Smooth muscle cell of the brain vasculature (primary cell): ENCODE measurements at regions not wholly inside any gene's neighbourhood (a gene's known extent, or its start where the extent isn't known, plus 50 kb on each side); places are given as distances from the start of the nearest gene placed in this dataset.
"Not testable (repeated sequence)": the region's sequence is repeated elsewhere in the genome, so short reads cannot be mapped to it uniquely, and the experiment has no call there.

Experiments used
- DNase-seq: peaks from one replicate; pipeline ENCODE4 v3.0.0-alpha.2; 2012; ENCODE audit warnings: low read depth, low spot score

- DNase-seq, result no peak
Measured at GRCh38 chr7:152594801-152595200, 81.1 kb downstream of the XRCC2 start.

DNA sequence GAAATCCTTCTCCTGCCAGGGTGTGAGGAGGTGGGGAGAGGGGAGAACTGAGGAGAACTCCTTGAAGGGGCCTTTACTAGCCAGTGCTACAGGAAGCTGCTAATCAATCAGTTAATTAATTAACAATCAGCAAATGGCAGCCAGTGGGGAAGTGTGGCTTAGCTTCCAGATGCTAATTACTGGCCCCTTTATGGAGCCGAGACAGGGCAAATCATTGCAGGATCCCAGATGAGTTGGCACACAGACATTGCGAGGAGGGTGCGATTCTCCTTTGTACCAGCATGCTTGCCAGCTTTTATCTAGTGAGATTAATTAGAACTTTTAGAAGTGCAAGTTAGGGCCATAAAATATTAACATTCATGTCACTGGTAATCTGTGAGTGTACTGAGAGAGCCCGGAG is 84.0 kb downstream of the XRCC2 start:
- DNase-seq, result no peak

GRCh38 chr7:152590481-152590880 is 85.5 kb downstream of the XRCC2 start:
- DNase-seq, result no peak

GRCh38 chr7:152589821-152590220 is 86.1 kb downstream of the XRCC2 start:
- not testable (repeated sequence) for DNase-seq

DNA sequence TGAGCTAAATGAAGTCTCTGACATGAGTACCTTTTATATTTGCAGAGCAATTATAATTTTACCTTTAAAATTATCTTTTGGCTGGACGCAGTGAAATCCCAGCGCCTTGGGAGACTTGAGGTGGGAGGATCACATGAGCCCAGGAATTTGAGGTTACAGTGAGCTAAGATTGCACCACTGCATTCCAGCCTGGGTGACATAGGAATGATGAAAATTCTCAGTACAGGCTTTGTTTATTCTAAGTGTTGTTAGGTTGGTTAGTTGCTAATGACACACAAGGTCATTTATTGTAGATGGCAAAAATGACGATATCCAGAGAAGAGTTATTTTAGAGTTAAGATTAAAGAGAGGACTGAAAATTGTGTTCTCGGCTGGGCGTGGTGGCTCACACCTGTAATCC is 87.6 kb downstream of the XRCC2 start:
- no peak for DNase-seq

GRCh38 chr7:152587366-152587765 is 88.6 kb downstream of the XRCC2 start:
- DNase-seq, result no peak

- no peak for DNase-seq
Measured at GRCh38 chr7:152583006-152583405, 92.9 kb downstream of the XRCC2 start.

- DNase-seq, result no peak
Measured at GRCh38 chr7:152579070-152579469, 96.9 kb downstream of the XRCC2 start.

DNA sequence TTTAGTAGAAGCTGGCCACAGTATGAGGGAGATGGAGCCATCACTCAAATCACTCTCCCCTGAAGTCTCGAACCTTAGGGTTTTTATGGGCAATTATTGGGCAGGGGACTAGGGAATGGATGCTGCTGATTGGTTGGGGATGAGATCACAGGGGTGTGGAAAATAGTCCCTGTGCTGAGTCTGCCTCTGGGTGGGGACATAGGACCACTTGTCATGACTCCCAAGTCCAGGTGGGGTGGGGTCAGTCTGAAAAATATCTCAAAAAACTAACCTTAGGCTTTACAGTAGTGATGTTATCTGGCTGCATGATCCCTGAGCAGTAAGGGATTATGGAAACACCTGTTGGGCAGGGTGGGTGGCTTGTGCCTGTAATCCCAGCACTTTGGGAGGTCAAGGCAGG is 98.6 kb downstream of the XRCC2 start:
- DNase-seq, result no peak

- no peak for DNase-seq
Measured at GRCh38 chr7:152574892-152575548, 100.9 kb downstream of the XRCC2 start.

DNA sequence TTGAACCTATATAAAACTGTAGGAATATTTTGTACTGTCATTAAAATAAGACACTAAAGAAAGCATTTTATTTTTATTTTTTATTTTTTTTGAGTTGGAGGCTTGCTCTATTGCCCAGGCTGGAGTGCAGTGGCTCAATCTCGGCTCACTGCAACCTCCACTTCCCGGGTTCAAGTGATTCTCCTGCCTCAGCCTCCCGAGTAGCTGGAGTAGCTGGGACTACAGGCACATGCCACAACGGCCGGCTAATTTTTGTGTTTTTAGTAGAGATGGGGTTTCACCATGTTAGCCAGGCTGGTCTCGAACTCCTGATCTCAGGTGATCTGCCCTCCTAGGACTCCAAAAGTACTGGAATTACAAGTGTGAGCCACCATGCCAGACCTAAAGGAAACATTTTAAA is 102.8 kb downstream of the XRCC2 start:
- not testable (repeated sequence) for DNase-seq

DNA sequence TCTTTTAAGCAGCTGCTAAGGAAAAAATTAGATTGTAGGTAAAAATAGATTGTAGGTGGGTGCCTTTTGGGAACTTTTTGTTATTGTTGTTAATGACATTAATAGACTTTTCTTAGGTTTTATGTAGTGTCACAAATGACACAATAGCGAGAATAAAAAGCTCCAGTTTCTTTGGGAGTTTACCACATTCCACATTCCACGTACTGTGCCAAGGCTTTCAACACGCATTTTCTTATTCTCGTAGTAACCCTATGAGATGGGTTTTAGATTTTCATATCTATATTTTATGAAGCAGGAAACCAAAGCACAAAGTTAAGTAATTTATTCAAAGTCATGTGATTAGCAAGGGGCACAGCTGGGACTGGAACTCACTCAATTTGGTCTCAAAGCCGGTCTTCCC is 103.8 kb downstream of the XRCC2 start:
- DNase-seq, result no peak

GRCh38 chr7:152571068-152571467 is 104.9 kb downstream of the XRCC2 start:
- DNase-seq, result no peak

DNA sequence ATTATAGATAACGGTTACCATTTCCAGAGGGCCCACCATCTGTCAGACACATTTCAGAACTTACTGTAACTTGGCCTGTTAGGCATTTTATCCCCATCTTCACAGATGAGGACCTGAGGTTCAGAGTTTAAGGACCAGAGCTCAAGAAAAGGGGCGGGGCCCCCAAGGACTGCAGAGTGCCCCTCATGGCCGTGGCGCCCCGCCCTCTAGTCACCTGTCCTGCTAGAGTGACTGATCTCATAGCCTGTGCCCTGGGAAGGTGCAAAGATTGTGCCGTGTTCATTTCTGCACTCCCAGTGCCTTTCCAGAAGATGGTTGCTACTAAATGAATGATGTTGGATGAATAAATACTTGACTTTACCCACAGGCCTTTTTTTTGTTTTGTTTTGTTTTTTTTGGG is 107.0 kb downstream of the XRCC2 start:
- DNase-seq, result no peak

- DNase-seq, result no peak
Measured at GRCh38 chr7:152565731-152566130, 110.2 kb downstream of the XRCC2 start.

GRCh38 chr7:152564656-152565250 is 111.2 kb downstream of the XRCC2 start:
- no peak for DNase-seq

DNA sequence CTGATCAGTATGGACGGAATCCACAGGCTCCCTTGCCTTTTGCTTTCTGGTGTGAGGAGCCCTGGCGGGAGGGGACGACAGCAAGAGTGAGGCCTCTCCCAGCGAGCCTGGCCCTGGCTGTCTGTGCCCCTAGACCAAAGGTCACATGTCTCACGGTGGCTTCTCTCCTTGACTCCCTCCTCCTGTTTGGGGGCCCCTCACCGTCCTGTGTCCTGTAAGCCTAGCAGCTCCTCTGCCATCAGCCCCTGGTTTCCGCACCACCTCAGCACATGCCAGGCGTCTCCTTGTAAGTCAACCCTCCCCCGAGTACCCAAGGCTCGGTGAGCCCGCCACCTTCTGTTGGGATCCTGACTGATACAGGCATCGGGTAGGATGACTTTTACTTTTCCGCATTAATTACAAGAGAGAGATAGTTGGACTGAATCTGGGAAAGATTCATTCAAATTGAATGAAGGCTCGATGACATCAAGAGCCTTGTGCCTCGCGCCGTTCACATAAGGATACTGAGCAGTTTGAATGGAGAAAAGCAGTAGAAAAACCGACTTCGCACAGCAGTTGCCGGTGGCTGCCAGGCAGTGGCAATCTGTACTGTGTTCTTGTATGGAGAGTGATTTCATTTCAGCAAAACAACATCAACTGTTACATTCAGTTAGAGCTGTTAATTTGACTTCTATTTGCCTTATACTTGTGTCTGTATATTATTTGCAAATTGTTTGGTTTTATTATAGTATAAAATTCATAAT is 119.8 kb downstream of the XRCC2 start:
- DNase-seq, result no peak

DNA sequence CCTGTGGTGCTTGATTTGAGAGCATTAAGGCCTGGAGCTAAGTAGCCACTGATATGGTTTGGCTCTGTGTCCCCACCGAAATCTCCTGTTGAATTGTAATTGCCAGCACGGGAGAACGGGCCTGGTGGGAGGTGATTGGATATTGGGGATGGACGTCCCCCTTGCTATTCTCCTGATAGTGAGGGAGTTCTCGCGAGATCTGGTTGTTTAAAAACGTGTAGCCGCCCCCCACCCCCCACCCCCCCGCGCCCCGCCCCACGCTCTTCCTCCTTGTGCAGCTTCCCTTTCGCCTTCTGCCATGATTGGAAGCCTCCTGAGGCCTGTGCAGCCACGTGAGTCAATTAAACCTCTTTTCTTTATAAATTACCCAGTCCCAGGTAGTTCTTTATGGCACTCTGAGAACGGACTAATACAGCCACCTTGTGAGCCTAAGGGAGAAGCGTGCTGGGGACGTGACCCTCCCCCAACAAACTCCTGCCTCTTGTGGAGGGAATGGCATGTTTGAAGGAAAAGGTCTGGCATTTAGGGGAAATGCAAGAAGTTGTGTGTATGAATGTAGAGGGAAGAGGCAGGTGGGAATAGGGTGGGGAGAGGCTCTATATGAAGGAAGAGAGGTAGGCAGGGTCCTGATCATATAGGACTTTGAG is 118.0 kb upstream of the KMT2C start:
- DNase-seq, result no peak

GRCh38 chr7:152551304-152552036 is 115.7 kb upstream of the KMT2C start:
- DNase-seq, result no peak

DNA sequence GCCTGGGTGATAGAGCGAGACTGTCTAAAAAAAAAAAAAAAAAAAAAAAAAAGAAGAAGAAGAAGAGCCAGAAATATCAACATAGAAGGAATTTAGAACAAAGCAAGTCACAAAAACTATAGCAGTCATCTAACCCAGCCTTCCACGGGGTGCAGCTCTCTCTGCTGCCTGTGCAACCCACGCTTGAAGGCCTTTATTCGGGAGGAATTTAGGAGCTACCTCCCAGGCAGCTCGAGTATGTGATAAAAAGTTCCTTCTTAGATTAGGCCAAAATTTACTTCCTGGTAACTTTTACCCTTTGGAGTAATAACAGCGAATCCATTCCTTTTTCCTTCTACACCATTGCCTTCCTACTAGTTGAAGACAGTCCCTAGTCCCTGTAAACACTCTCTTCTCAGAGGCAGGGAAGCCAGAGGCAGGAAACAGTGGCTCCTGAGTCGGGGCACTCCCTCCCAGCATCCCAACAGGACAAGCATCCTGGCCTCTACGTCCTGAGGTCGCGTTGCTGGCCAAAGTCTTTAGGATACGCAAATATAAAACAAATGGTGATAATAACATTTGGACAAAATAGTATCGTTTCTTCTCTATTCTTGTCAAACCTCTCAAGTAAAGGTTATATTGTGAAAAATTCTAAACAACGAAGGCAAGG is 109.3 kb upstream of the KMT2C start:
- no peak for DNase-seq

DNA sequence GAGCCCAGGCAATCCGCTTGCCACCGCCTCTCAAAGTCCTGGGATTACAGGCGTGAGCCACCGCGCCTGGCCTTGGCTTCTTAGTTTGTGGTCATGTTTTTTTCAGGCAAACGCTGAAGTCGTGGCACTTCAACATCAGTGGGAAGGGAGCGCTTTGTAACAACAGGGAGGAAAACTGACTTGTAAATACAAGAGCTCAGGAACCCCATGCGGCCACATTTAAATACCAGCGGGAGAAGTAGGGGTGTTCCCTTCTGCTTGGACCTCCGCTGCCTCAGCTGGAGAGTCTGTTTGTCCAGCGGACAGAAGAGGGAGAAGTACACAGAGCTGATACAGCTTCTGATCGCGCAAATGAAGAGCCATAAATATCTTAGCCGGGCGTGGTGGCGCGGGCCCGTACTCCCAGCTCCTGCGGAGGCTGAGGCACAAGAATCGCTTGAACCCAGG is 108.7 kb upstream of the KMT2C start:
- no peak for DNase-seq
